GM21447 (cell line): ENCODE measurements at regions not wholly inside any gene's neighbourhood (a gene's known extent, or its start where the extent isn't known, plus 50 kb on each side); places are given as distances from the start of the nearest gene placed in this dataset.

Experiments
- ATAC-seq: cut with Tn5 transposase; IDR thresholded peaks from one replicate; pipeline ENCODE4 v1.9.1; 2021; ENCODE audit not compliant: unreplicated experiment

DNA sequence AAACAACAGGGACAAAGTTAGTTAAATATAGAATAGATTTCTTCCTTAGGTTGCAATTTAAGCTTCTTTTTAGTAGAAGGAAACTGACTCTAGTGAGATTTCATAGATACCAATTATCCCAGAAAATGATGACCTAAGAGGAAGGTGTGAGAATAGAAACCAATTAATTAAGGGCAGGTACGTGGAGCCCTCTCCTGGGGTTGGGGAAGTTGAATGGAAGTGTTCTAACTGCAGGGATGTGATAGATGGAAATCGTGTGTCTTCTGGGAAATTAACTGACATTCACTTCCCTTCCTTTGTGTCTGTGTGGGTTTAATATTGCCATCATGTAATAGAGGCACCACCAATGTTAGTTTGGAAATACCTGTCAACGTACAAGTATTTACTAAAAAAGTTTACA, 204.1 kb upstream of the ANK2 start:
- no peak for ATAC-seq

GRCh38 chr4:112847045-112847444, 202.4 kb upstream of the ANK2 start:
- ATAC-seq: no peak

GRCh38 chr4:112847781-112848180, 201.7 kb upstream of the ANK2 start:
- no peak for ATAC-seq

DNA sequence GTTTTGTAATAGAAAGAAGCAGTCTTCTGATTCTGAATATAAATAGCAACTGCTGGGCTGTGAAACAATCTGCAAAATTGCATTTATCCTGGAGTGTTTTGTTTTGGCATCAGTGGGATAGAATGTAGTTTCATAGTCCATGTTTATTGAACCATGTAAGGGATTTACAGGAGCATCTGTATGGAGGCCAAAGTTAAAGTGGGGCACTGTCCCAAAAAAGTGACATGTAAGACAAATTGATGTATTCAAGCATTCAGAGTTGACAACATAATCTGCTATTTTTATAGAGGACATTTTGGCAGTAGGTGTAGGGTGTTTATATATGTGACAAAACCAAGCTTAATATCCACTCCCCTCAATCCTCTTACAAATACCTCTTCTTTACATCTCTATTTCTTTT, 200.5 kb upstream of the ANK2 start:
- no peak for ATAC-seq

DNA sequence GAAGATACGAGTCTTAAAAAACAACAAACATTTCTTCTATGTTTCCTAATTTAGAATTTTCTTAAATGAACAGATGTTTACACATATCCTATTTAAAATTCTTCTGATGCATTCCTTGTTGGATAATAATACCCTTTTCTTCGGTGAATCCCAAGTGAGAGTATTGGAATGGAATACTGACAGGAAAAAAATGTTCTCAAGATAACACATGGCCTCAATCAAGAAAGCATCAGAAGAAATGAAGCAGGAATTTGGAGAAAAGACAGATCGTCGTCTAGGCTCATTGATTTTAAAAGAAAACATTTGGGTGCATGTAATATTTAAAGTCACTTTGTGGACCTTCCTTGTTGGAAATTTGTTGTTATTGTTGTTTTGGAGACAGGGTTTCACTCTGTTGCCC, 196.9 kb upstream of the ANK2 start:
- no peak for ATAC-seq

- ATAC-seq: no peak
Measured at GRCh38 chr4:112853662-112854256, 195.7 kb upstream of the ANK2 start.

- no peak for ATAC-seq
Measured at GRCh38 chr4:112854420-112854819, 195.0 kb upstream of the ANK2 start.

- no peak for ATAC-seq
Measured at GRCh38 chr4:112855058-112855457, 194.4 kb upstream of the ANK2 start.

DNA sequence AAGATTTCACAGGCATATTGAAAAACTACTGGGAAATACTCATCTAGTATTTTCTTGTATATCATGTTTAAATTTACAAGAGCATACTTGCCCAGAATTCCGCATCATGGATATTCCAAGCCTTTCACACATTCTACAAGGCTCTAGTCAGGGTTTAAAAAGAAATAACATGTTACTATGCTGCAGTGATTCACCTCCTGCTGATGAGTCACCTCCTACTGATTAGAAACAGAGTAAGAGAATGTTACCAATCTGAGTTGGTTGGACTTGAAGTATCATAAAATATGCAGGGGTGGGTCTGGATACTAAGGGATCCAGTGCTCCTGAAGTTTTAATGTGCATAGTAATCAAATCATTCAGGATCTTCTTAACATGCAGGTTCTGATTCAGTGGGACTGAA, 192.0 kb upstream of the ANK2 start:
- ATAC-seq: no peak

- ATAC-seq: no peak
Measured at GRCh38 chr4:112858751-112859150, 190.7 kb upstream of the ANK2 start.

DNA sequence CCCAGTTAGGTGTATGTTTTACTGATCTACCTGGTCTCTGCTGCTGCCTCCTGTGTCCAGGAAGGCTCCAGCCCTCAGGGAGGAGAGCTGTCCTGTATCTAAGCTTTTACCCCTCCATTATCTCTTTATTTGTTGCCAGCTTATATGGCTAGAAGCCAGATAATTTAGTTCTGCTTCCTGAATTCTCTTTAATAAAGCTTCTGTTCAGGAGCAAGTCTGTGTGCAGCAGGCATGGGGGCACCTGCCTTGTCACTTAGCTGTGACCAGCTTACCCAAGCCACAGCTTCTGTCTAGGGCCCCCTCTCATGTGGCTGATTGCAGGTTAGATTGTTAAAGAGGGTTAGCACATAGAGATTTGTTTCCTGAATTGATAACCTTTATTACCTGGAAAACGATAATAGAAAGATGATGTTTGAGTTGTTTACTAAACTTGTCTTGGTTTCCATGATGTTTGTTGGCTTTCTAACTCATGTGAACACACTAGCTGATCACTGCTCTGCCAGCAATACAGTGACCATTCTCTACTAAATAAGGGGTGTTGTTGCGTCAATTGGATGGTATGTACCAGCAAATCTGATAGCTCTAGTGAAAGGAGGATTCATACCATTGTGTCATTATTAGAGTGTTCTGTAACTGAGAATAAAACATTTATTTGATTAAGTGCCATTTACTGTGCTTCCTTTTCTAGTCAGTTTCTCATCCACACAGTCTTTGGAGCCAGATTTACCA, 189.8 kb upstream of the ANK2 start:
- no peak for ATAC-seq

DNA sequence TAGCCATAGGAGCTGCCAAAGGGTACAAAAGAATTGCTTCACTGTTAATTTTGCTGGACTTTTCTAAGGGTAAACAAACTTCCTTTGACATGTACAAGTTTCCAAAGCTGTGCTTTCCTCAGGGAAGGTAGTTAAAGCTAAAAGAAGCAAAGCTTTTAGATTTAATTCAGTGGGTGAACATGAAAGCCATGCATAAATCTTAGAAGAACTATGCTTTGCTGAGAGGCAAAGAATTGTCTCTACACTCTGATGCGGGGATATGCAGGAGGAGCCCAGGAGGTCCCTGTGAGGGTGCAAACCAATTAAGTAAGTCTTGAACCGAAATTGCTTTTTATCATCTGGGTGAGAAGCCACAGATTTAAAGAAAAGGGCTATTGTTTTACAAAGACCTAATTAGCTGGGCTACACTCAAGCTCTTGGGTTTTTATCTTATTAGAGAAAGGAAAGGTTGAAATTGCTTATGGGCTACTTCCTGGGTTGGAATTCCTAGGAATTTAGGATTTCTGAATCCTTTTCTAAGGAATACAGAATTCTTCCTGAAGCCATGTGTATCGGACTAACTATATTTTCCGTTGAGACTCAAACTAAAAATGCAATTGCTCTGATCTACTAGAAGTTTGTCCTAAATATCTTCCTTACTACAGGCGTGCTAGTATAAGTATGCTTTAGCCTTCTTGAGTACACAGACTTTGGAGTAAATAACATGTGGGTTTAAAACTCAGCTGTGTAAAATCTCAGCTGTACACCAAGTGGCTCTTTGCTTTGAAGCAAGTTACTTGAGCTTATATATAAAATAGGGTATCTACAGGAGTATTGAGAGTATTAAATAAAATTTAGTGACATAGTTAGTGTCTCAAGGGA, 188.4 kb upstream of the ANK2 start:
- ATAC-seq: no peak

GRCh38 chr4:112861691-112862674, 187.5 kb upstream of the ANK2 start:
- ATAC-seq: no peak

DNA sequence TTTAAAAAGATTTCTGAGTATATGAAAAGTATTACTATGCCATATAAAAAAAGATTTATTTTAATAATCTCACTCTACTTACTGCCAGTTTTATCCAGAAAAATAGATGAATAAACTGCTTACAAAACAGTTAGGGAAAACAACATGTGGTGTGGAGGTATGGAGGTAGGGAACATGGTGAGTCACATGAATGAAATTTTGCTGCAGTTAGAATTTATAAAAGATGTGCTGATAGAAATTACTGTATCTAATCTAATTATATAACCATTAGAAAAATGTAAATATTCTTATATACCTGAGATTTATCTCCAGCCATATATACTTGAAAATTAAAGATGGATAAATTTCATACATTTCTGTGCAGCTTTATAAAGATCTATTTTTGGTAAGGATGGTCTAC, 184.0 kb upstream of the ANK2 start:
- ATAC-seq: no peak

DNA sequence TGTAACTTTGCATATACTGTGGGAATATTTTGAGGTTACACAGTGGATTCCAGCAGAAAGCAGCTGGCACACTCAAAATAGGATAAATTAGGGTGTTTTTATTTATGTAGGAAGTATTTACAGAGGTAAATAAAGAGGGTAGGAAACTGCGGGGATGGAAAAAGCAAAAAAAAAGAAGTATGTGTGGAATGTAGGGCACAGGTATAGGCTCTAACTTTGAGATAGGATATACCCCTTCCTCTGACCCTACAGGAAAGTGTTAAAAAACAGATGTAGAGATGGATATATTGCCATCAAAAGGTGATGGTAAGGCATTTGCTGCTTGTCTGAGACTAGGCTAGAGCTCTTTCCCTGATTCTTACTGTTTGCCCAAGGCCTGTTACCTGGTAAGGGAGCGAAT, 173.1 kb upstream of the ANK2 start:
- ATAC-seq: no peak

GRCh38 chr4:112881842-112882241, 167.6 kb upstream of the ANK2 start:
- ATAC-seq: no peak

DNA sequence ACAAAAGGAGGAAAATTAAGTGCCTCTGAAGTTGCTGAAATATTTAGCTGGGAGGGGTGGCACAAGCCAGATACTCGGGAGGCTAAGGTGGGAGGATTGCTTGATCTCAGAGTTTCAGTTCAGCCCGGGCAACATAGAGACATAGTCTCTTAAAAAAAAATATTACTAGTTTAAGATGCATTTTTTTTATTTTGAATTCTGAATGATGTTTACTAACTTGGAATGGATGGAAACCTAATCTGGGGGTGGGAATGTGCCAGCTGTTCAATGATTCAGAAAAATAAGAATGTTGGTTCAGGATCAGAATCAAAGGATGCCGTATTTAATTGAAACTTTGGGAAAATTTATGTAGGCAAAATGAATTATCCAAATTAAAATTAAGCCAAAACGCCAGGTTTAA, 167.2 kb upstream of the ANK2 start:
- no peak for ATAC-seq

GRCh38 chr4:112884406-112884805, 165.0 kb upstream of the ANK2 start:
- ATAC-seq: no peak

DNA sequence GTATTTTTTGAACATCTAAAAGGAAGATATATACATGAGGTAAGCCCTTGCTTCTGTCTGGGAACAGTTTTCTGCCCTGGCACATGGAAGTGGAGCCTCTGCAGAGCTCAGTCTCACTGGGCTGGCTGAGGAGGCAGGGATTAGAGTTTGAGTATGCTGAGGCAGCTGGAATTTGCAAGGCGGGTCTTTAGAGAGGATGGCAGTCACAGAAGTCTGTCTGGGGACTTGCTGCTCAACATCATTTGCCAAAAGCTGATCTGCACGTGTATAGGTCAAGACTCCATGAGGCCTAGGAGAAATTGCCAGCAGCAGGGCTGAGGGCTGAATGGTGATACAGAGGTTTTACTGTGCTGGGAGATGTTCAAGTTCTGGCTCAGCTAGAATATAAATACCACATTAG, 163.6 kb upstream of the ANK2 start:
- no peak for ATAC-seq

GRCh38 chr4:112888622-112889021, 160.8 kb upstream of the ANK2 start:
- ATAC-seq: no peak

DNA sequence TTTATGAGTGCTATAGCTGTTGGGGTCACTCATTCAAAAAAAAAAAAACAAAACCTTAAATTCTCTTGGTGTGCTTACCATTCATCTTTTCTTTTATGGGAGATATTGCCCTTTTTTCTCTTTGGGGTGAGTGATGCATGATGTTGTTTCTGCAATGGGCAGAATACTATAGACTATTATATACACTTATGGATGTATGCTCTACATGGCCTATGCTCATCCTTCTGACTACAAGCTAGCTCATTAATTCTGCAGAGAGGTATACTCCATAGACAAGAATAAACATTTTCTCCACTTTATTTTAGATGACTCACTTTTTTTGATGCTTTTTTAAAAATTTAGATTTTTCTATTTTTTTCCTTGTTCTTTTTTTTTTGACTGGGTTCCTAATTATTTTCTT, 160.3 kb upstream of the ANK2 start:
- no peak for ATAC-seq
